Activated CD4-positive, alpha-beta T cell treated with anti-CD3 and anti-CD28 coated beads, Interleukin-2, amount 10 ng/mL, durations not matched to agents 7 days and 5 days (primary cell): ENCODE measurements at regions not wholly inside any gene's neighbourhood (a gene's known extent, or its start where the extent isn't known, plus 50 kb on each side); places are given as distances from the start of the nearest gene placed in this dataset.
"Not testable (repeated sequence)": the region's sequence is repeated elsewhere in the genome, so short reads cannot be mapped to it uniquely, and the experiment has no call there.

Source experiments
- CTCF ChIA-PET: fragments of 350-600 bp; sonication (Branson Sonifier 250); formaldehyde crosslinking; loops from one replicate; lab custom pipeline; 2021; ENCODE audit warnings: antibody characterized with exemption; lab: Charles Lee
- POLR2A ChIA-PET: fragments of 350-600 bp; sonication (Branson Sonifier 250); formaldehyde crosslinking; loops from one replicate; lab custom pipeline; 2021; ENCODE audit warnings: antibody characterized with exemption; lab: Charles Lee
- DNase-seq: peaks from one replicate; pipeline ENCODE4 v3.0.0-alpha.2; 2020
- H3K27ac Mint-ChIP-seq: one replicate; pipeline ENCODE4 v1.8.0; 2021; ENCODE audit warnings: mild to moderate bottlenecking, moderate library complexity, mixed read lengths
- H3K27me3 Mint-ChIP-seq: one replicate; pipeline ENCODE4 v1.8.0; 2021; ENCODE audit warnings: mixed read lengths
- H3K36me3 Mint-ChIP-seq: one replicate; pipeline ENCODE4 v1.8.0; 2021; ENCODE audit warnings: low read depth, mixed read lengths
- H3K4me1 Mint-ChIP-seq: one replicate; pipeline ENCODE4 v1.8.0; 2021; ENCODE audit warnings: mixed read lengths
- H3K4me3 Mint-ChIP-seq: one replicate; pipeline ENCODE4 v1.8.0; 2021; ENCODE audit warnings: mild to moderate bottlenecking, moderate library complexity, mixed read lengths
- H3K9me3 Mint-ChIP-seq: one replicate; pipeline ENCODE4 v1.8.0; 2021; ENCODE audit warnings: mixed read lengths

DNA sequence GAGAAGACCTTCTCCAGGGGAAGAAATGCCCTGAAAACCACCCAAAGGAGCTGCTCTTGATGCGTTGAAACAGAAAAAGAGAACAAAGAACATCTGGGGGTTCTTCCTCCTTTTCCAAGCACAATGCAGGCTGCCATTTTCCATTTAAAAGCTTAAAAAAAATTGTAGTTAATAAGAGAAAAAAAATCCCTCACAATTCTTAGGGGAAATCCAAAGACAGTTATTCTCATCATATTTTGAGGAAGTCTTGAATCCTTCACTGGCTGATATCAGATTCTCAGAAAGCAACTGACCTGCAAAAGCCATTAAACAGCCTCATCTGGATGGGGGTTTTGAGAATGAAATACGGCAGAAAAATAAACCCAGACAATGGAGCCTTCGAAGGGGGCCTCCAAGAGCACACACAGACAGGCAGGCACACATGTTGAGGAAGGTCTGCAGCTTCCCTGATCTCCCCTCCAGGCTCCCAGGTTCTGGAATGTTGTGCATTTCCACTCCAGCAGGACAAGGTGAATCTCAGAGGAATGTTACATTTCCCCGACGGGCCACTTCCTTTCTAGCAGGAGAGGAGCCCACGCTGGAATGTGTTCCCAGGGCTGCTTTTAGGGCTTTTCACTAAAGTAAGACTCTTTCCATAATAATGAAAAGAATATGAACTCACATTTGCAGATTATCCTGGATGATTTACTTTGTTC lies 159.4 kb upstream of the S1PR3 start:
- no peak overlapping the region for H3K27ac Mint-ChIP-seq
- ChIA-PET CTCF (interaction anchor here (0.7 kb wide), 1 partner anchor 114 kb away, joined by 3 read pairs; no protein-coding TSS in a partner anchor), POLR2A (no interaction called here)
- no peak for DNase-seq
- no peak overlapping the region for H3K4me3 Mint-ChIP-seq
- H3K9me3 Mint-ChIP-seq: no peaks in the 10 kb centered on the region
- H3K27me3 Mint-ChIP-seq: peaks cover 74% of the 10 kb centered on the region
- H3K36me3 Mint-ChIP-seq: no peaks in the 10 kb centered on the region
- peaks cover 17% of the 10 kb centered on the region for H3K4me1 Mint-ChIP-seq

DNA sequence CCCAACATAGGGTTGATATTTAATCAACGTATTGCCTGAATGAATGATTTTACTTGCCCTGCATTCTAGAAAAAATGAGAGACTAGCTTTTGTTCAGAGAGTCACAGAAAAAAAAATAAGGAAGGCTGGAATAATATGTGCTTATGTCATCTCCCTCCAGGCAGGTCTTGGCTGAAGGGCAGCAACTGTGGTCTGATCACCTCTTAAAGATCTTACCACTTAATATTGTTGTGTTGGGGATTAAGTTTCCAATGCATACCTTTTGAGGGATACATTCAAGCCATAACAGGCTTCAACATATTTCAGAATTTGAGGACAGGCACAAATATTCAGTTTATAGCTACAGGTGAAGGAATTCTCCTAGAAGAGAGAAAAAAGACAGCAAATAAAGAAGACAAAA lies 157.3 kb upstream of the S1PR3 start:
- CTCF ChIA-PET: no interaction called here
- peaks cover 76% of the 10 kb centered on the region for H3K27me3 Mint-ChIP-seq
- no peaks in the 10 kb centered on the region for H3K36me3 Mint-ChIP-seq
- H3K4me3 Mint-ChIP-seq: no peak overlapping the region
- POLR2A ChIA-PET: no interaction called here
- DNase-seq: no peak
- H3K4me1 Mint-ChIP-seq: peaks cover 17% of the 10 kb centered on the region
- no peak overlapping the region for H3K27ac Mint-ChIP-seq
- H3K9me3 Mint-ChIP-seq: no peaks in the 10 kb centered on the region

DNA sequence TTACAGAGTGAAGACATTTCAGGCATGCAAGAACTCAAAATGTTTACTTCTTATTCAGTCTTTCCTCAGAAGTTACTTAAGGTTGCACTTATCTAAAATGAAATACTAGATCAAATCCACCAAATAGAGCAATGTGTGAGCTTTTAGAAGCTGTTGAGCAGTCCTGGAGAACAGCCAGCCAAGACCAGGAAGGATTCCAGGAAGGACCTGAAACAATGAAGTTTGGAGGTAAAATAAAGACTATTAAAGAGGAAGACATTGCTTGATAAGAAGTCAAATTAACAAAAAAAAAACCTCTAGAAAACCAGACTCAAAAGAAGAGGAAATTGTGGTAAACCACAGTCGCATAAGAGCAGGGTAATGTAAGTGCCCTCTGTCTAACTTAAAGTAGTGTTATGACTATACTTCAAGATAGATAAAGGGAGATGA lies 156.2 kb upstream of the S1PR3 start:
- Mint-ChIP-seq H3K27me3 (peaks cover 75% of the 10 kb centered on the region), H3K9me3 (no peaks in the 10 kb centered on the region), H3K27ac (no peak overlapping the region), H3K4me3 (no peak overlapping the region), H3K36me3 (no peaks in the 10 kb centered on the region), H3K4me1 (peaks cover 17% of the 10 kb centered on the region)
- POLR2A ChIA-PET: interaction anchor here (0.8 kb wide), 1 partner anchor 1481 kb away, joined by 4 read pairs; no protein-coding TSS in a partner anchor
- CTCF ChIA-PET: no interaction called here
- DNase-seq: peak; percentile 41

DNA sequence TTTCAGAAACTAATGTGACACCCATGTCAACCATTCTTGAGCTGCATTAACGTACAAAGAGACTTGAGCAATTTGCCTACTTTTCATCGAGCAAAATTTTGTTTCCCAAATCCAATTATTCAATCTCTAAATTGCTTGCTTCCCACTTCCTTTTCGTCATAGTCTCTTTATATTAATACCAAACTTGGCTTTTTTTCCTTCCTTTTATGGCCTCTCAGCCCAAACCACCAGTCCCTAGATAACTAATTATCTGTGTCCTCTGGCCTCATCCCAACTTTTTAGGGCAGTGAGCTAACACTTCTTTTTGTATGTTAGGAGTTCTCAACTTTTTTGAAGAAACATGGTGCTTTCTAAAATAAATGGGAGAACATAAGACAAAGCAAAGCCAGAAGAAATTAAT lies 155.5 kb upstream of the S1PR3 start:
- Mint-ChIP-seq H3K4me3 (no peak overlapping the region), H3K27me3 (peaks cover 75% of the 10 kb centered on the region), H3K36me3 (no peaks in the 10 kb centered on the region), H3K27ac (no peak overlapping the region), H3K4me1 (peaks cover 17% of the 10 kb centered on the region), H3K9me3 (no peaks in the 10 kb centered on the region)
- CTCF ChIA-PET: no interaction called here
- DNase-seq: no peak
- POLR2A ChIA-PET: interaction anchor here (0.8 kb wide), 1 partner anchor 1482 kb away, joined by 4 read pairs; no protein-coding TSS in a partner anchor

DNA sequence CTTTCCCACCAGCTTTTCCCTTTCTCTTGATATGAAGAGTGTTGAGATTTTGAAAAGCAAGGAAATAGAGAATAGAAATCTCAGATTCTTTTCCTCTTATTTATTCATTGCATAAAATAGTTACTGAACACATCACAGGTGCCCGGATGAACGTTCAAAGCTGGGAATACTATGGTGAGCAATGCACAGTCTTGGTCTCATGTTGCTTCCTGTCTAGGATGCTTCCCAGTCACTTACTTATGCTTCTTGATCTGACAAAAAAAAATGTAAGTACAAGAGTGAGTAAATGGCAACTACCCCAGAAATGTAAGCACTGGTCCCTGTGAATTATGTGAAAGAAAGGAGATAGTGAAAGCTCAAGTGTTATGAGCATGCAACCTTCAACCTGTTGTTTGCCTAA lies 153.5 kb upstream of the S1PR3 start:
- H3K4me3 Mint-ChIP-seq: no peak overlapping the region
- peaks cover 17% of the 10 kb centered on the region for H3K4me1 Mint-ChIP-seq
- ChIA-PET POLR2A (no interaction called here), CTCF (no interaction called here)
- H3K27me3 Mint-ChIP-seq: peaks cover 66% of the 10 kb centered on the region
- no peaks in the 10 kb centered on the region for H3K9me3 Mint-ChIP-seq
- no peaks in the 10 kb centered on the region for H3K36me3 Mint-ChIP-seq
- no peak overlapping the region for H3K27ac Mint-ChIP-seq
- no peak for DNase-seq

DNA sequence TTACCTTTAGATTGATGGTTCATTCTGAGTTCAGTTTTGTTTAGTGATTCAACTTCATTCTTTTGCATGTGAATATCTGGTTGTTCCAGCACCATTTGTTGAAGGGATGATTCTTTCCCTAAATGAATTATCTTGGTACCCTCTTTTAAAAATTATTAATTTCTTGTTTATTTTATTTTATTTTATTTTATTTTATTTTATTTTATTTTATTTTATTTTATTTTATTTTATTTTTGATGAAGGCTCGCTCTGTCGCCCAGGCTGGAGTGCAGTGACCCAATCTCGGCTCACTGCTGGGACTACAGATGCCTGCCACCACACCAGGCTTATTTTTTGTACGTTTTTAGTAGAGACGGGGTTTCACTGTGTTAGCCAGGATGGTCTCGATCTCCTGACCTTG lies 141.4 kb upstream of the S1PR3 start:
- peaks cover 41% of the 10 kb centered on the region for H3K27me3 Mint-ChIP-seq
- H3K4me3 Mint-ChIP-seq, H3K9me3 Mint-ChIP-seq, H3K4me1 Mint-ChIP-seq, CTCF ChIA-PET, H3K27ac Mint-ChIP-seq, DNase-seq, POLR2A ChIA-PET, H3K36me3 Mint-ChIP-seq: not testable (repeated sequence)

DNA sequence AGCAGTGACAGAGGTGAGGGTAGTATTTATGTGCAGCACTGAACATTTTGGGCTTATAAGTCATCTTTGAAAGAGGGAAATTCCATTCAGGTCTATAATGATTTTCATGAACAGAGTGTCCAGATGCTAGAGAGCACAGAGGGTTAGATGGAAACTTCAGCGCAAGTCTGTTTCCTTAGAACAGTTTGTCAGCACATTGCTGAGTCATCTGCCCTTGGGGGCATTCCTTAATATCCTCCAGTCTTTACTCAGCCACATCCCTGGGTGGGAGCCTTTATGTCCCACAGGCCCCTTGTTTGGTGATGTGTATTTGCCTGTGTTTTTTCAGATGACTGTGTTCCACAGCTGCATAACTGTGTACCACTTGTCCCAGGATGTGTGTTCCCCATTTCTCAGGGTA lies 138.5 kb upstream of the S1PR3 start:
- peaks cover 54% of the 10 kb centered on the region for H3K27me3 Mint-ChIP-seq
- CTCF ChIA-PET: no interaction called here
- H3K9me3 Mint-ChIP-seq: peaks cover 9% of the 10 kb centered on the region
- H3K4me3 Mint-ChIP-seq: no peak overlapping the region
- no peak for DNase-seq
- H3K36me3 Mint-ChIP-seq: no peaks in the 10 kb centered on the region
- no peaks in the 10 kb centered on the region for H3K4me1 Mint-ChIP-seq
- POLR2A ChIA-PET: no interaction called here
- H3K27ac Mint-ChIP-seq: no peak overlapping the region

DNA sequence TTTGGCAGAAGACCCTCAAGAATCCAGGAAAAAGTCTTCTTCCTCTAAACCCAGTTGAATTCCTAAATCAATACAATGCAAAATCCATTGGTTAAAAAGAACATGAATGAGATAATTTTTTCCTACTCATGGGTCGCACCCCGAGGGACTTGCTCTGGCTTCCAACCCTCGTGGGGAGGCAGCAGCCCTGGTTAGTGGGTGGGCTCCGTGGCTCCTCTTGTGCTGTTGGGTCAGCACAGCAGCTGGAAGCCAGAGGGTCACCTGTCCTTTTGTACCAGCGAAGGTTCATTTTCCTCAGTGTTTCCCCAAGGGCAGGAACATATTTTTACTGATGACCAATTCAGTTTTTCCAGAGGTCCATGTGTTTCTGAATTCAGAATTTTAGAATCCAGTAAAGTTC lies 120.6 kb upstream of the S1PR3 start:
- peaks cover 2% of the 10 kb centered on the region for H3K36me3 Mint-ChIP-seq
- no peak for DNase-seq
- peaks cover 46% of the 10 kb centered on the region for H3K27me3 Mint-ChIP-seq
- no peak overlapping the region for H3K27ac Mint-ChIP-seq
- H3K4me1 Mint-ChIP-seq: no peaks in the 10 kb centered on the region
- ChIA-PET CTCF (no interaction called here), POLR2A (no interaction called here)
- no peak overlapping the region for H3K4me3 Mint-ChIP-seq
- peaks cover 6% of the 10 kb centered on the region for H3K9me3 Mint-ChIP-seq

DNA sequence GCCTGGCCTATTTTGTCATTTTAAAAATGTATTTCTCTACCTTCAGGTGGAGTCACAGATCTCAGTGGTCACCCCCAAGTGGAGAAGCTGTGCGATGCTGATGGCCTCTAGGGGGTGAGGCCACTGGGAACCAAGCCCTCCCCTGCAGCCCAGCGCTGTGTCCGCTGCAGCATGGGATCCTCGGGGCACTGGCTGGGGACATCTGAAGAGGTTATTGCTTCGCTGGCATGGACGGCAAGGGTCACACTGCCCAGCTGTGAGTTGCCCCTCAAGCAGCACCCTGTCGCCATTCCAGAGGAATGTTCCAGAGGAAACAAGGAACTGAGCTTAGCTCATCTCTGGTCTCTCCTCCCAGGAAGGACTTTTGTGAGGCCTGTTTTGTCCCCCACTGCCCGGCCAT lies 119.6 kb upstream of the S1PR3 start:
- Mint-ChIP-seq H3K4me1 (no peaks in the 10 kb centered on the region), H3K9me3 (peaks cover 6% of the 10 kb centered on the region), H3K4me3 (no peak overlapping the region), H3K36me3 (peaks cover 2% of the 10 kb centered on the region), H3K27ac (no peak overlapping the region), H3K27me3 (peaks cover 39% of the 10 kb centered on the region)
- ChIA-PET POLR2A (no interaction called here), CTCF (no interaction called here)
- no peak for DNase-seq

DNA sequence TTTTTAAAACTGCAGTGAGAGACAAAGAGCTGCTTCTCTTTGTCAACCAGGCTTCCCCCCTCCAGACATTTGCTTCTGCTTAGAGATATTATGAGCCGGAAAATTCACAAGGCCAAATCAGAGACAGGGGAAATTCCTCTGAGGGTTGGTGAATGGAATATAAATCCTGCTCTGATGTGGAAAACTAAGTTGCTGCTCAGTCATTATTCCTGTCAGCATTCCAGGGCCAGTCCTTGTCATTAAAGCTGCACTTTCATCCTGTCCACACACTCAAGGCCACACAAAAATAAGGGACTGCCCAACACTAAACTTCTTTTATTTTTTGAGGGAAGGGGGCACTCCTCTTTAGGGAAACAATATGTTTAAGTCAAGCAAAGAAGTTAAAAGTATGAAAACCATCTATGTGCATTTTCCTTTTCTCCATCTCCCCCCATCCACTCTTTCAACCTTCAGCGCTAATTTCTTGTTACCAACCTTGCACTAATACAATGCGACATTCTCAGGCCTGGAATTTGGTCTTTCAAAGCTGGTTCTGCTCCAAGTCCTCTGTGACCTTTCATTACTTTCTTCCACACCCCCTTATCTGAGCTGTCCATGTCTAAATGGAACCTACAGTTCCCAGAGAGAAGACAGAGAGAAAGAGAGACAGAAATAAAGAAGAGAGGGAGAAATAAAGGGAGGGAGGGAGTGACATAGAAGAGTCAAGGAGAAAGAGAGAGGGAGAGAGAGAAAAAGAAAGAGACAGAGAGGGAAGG lies 118.9 kb upstream of the S1PR3 start:
- POLR2A ChIA-PET: no interaction called here
- Mint-ChIP-seq H3K4me1 (no peaks in the 10 kb centered on the region), H3K4me3 (no peak overlapping the region), H3K36me3 (peaks cover 2% of the 10 kb centered on the region), H3K9me3 (peaks cover 6% of the 10 kb centered on the region), H3K27ac (no peak overlapping the region), H3K27me3 (peaks cover 36% of the 10 kb centered on the region)
- DNase-seq: no peak
- CTCF ChIA-PET: no interaction called here

DNA sequence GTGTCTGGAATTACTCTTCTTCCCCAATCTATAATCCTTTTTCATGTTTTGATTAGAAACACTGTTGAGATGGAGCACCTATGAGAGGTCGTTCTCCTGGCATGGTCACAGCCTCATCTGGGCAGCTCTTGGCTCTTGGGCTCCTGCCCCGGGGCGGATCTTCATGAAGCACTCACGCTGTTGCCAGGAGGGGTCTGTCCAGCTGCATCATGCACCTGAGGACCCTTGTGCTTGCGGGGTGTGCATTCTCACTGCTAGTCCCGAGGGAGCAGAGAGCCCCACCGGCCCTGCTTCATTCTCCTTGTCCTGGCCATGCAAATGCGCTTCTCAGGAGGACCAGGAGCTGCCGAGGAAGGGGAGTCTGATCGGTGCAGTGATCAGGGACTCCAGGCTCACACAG lies 117.6 kb upstream of the S1PR3 start:
- POLR2A ChIA-PET: no interaction called here
- H3K4me3 Mint-ChIP-seq: no peak overlapping the region
- CTCF ChIA-PET: no interaction called here
- no peaks in the 10 kb centered on the region for H3K4me1 Mint-ChIP-seq
- peaks cover 2% of the 10 kb centered on the region for H3K36me3 Mint-ChIP-seq
- no peak overlapping the region for H3K27ac Mint-ChIP-seq
- H3K27me3 Mint-ChIP-seq: peaks cover 30% of the 10 kb centered on the region
- DNase-seq: no peak
- peaks cover 6% of the 10 kb centered on the region for H3K9me3 Mint-ChIP-seq

DNA sequence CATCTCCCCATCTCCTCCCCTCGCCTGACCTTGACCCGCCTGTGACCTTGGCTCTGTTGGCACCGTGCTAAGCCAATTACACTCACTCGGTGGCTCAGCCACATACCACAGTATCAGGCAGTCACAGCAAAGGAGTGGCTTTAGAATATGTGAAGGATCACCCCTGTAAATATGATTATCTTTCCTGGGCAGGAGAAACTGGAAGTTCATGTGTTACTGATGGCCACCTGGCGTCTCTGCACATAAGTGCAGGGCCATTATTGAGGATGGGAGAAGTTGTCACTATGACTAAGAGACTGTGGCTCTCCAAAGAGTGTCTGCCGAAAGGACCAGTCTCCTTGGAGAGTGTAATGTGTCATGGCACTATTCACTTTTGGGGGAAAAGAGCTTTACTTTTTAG lies 116.9 kb upstream of the S1PR3 start:
- H3K4me3 Mint-ChIP-seq: no peak overlapping the region
- peaks cover 2% of the 10 kb centered on the region for H3K9me3 Mint-ChIP-seq
- ChIA-PET CTCF (no interaction called here), POLR2A (no interaction called here)
- H3K36me3 Mint-ChIP-seq: no peaks in the 10 kb centered on the region
- no peak for DNase-seq
- no peak overlapping the region for H3K27ac Mint-ChIP-seq
- H3K4me1 Mint-ChIP-seq: no peaks in the 10 kb centered on the region
- H3K27me3 Mint-ChIP-seq: peaks cover 23% of the 10 kb centered on the region

DNA sequence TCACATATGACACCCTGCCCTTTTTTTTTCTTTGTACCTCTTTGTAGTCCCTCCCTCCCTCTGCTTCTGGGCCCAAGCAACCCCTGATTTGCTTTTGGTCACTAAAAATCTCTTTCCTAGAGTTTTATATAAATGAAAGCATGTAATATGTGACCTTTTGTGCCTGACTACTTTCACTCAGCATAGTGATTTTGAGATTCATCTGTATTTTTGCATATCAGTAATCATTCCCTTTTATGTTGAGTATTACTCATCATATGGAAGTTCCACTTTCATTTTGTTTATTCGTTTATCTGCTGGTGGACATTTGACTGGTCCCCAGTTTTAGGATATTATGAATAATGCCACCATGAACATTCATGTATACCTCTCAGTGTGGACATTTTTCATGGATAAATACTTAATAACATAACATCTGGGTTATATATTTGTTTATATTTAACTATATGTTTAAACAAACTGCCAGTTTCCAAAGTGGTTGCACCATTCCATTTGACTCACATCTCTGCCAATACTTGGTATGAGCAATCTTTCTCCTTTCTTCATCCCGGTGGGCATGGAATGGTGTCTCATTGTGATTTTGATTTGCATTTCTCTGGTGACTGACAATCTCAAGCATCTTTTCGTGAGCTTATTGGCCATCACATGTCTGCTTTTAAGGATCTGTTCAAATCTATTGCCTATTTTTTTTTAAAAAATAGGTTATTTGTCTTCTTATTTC lies 115.7 kb upstream of the S1PR3 start:
- CTCF ChIA-PET: no interaction called here
- no peaks in the 10 kb centered on the region for H3K36me3 Mint-ChIP-seq
- no peak overlapping the region for H3K27ac Mint-ChIP-seq
- no peaks in the 10 kb centered on the region for H3K4me1 Mint-ChIP-seq
- H3K9me3 Mint-ChIP-seq: no peaks in the 10 kb centered on the region
- H3K27me3 Mint-ChIP-seq: peaks cover 16% of the 10 kb centered on the region
- DNase-seq: no peak
- H3K4me3 Mint-ChIP-seq: no peak overlapping the region
- POLR2A ChIA-PET: no interaction called here
